Neural cell (in vitro differentiated cells): ENCODE measurements at regions not wholly inside any gene's neighbourhood (a gene's known extent, or its start where the extent isn't known, plus 50 kb on each side); places are given as distances from the start of the nearest gene placed in this dataset.

Experiments
- H2AFZ ChIP-seq: fragments of 200-600, 300-800 bp; sonication (generic), shearing (Covaris generic); 2 replicates; pipeline ENCODE4 v1.6.0; 2014; ENCODE audit warnings: low read depth, mild to moderate bottlenecking, antibody characterized with exemption, low read length, moderate library complexity
- H3F3A ChIP-seq: fragments of 200-600 bp; shearing (Covaris generic); 2 replicates; pipeline ENCODE4 v1.6.1; 2016; ENCODE audit warnings: mild to moderate bottlenecking, moderate library complexity, mixed read lengths, antibody characterized with exemption, low read length; ENCODE audit not compliant: insufficient read depth, poor library complexity, severe bottlenecking
- H3K27ac ChIP-seq: fragments of 200-600, 300-800 bp; sonication (generic), shearing (Covaris generic); 2 replicates; pipeline ENCODE4 v1.5.1; 2014; ENCODE audit warnings: mild to moderate bottlenecking, low read length, moderate library complexity
- H3K27me3 ChIP-seq: fragments of 300-800, 200-600 bp; sonication (generic), shearing (Covaris generic); 2 replicates; pipeline ENCODE4 v1.6.0; 2014; ENCODE audit warnings: mild to moderate bottlenecking, low read depth, low read length, moderate library complexity; ENCODE audit not compliant: insufficient read depth
- H3K36me3 ChIP-seq: fragments of 300-800, 200-600 bp; sonication (generic), shearing (Covaris generic); 2 replicates; pipeline ENCODE4 v1.5.1; 2014; ENCODE audit warnings: mild to moderate bottlenecking, antibody characterized with exemption, low read length, moderate library complexity; ENCODE audit not compliant: insufficient read depth
- H3K4me2 ChIP-seq: fragments of 300-800, 200-600 bp; sonication (generic), shearing (Covaris generic); 2 replicates; pipeline ENCODE4 v1.6.0; 2014; ENCODE audit warnings: mild to moderate bottlenecking, low read length
- H3K4me3 ChIP-seq: fragments of 300-800, 200-600 bp; sonication (generic), shearing (Covaris generic); 2 replicates; pipeline ENCODE4 v1.5.1; 2014; ENCODE audit warnings: mild to moderate bottlenecking, low read length, moderate library complexity
- H3K79me2 ChIP-seq: fragments of 200-600 bp; shearing (Covaris generic); replicated peaks from 2 replicates; pipeline ENCODE4 v1.6.0; 2014; ENCODE audit warnings: mild to moderate bottlenecking, low read length, moderate library complexity; ENCODE audit not compliant: insufficient read depth
- H3K9ac ChIP-seq: fragments of 300-800, 200-600 bp; sonication (generic), shearing (Covaris generic); 2 replicates; pipeline ENCODE4 v1.6.1; 2016; ENCODE audit warnings: mild to moderate bottlenecking, low read length, mixed read lengths
- H3K9me2 ChIP-seq: fragments of 200-600 bp; shearing (Covaris generic); 2 replicates; pipeline ENCODE4 v1.6.1; 2016; ENCODE audit warnings: mild to moderate bottlenecking, low read length, mixed read lengths; ENCODE audit not compliant: insufficient read depth
- H3K9me3 ChIP-seq: fragments of 200-600, 300-800 bp; sonication (generic), shearing (Covaris generic); 2 replicates; pipeline ENCODE4 v1.6.1; 2016; ENCODE audit warnings: mild to moderate bottlenecking, mixed run types, low read length, moderate library complexity, mixed read lengths
- H4K20me1 ChIP-seq: fragments of 200-600 bp; shearing (Covaris generic); 2 replicates; pipeline ENCODE4 v1.6.1; 2016; ENCODE audit warnings: mild to moderate bottlenecking, mixed run types; ENCODE audit not compliant: insufficient read depth
- CTCF ChIP-seq: fragments of 450-650 bp; IDR thresholded peaks from 2 replicates; pipeline ENCODE4 v1.5.1; 2014; ENCODE audit warnings: antibody characterized with exemption, mild to moderate bottlenecking, moderate library complexity; ENCODE audit not compliant: poor library complexity, severe bottlenecking
- EP300 ChIP-seq: fragments of 450-650 bp; conservative IDR thresholded peaks from 2 replicates; pipeline ENCODE4 v1.6.1; 2014; ENCODE audit warnings: antibody characterized with exemption, mild to moderate bottlenecking, moderate library complexity; ENCODE audit not compliant: poor library complexity, severe bottlenecking
- EZH2 ChIP-seq: fragments of 200-600, 300-800 bp; shearing (Covaris generic), sonication (generic); IDR thresholded peaks from 2 replicates; pipeline ENCODE4 v1.6.1; 2014; ENCODE audit warnings: antibody characterized with exemption, low read length, borderline replicate concordance, mild to moderate bottlenecking; ENCODE audit not compliant: insufficient read depth, poor library complexity, severe bottlenecking
- MXI1 ChIP-seq: fragments of 450-650 bp; conservative IDR thresholded peaks from 2 replicates; pipeline ENCODE4 v1.6.1; 2014; ENCODE audit warnings: antibody characterized with exemption, mild to moderate bottlenecking; ENCODE audit not compliant: poor library complexity, severe bottlenecking
- POLR2AphosphoS5 ChIP-seq: IDR thresholded peaks from 2 replicates; pipeline ENCODE4 v1.6.1; 2012
- RAD21 ChIP-seq: fragments of 450-650 bp; conservative IDR thresholded peaks from 2 replicates; pipeline ENCODE4 v1.6.1; 2014; ENCODE audit warnings: antibody characterized with exemption, mild to moderate bottlenecking, moderate library complexity
- REST ChIP-seq: IDR thresholded peaks from 2 replicates; pipeline ENCODE4 v1.6.1; 2012; ENCODE audit warnings: borderline replicate concordance
- SMC3 ChIP-seq: fragments of 450-650 bp; conservative IDR thresholded peaks from 2 replicates; pipeline ENCODE4 v1.6.1; 2014; ENCODE audit warnings: antibody characterized with exemption, mild to moderate bottlenecking, moderate library complexity; ENCODE audit not compliant: poor library complexity
- TAF1 ChIP-seq: IDR thresholded peaks from 2 replicates; pipeline ENCODE4 v1.6.1; 2012; ENCODE audit warnings: low read depth

- Histone ChIP-seq H3K9me2 (no peaks in the 10 kb centered on the region), H3K4me2 (no peak overlapping the region), H3K27ac (no peak overlapping the region), H3K79me2 (no peaks in the 10 kb centered on the region), H3F3A (no peaks in the 10 kb centered on the region), H3K4me3 (no peak overlapping the region), H3K9ac (no peak overlapping the region), H4K20me1 (no peaks in the 10 kb centered on the region), H3K36me3 (no peaks in the 10 kb centered on the region), H2AFZ (no peak overlapping the region), H3K9me3 (no peaks in the 10 kb centered on the region), H3K27me3 (no peaks in the 10 kb centered on the region)
- no peak for TF ChIP-seq CTCF
- no peak for TF ChIP-seq SMC3
- no peak for TF ChIP-seq EP300
- no peak for TF ChIP-seq POLR2AphosphoS5
- no peak for TF ChIP-seq MXI1
- no peak for TF ChIP-seq REST
- no peak for TF ChIP-seq TAF1
- no peak for TF ChIP-seq RAD21
Measured at GRCh38 chr3:36142746-36143145, 237.6 kb upstream of the STAC start.

GRCh38 chr3:36146404-36146803, 233.9 kb upstream of the STAC start:
- Histone ChIP-seq H3K9ac (no peak overlapping the region), H3K4me2 (no peak overlapping the region), H4K20me1 (no peaks in the 10 kb centered on the region), H2AFZ (no peak overlapping the region), H3K4me3 (no peak overlapping the region), H3K36me3 (no peaks in the 10 kb centered on the region), H3K27ac (no peak overlapping the region), H3K27me3 (no peaks in the 10 kb centered on the region), H3K9me3 (no peaks in the 10 kb centered on the region), H3K9me2 (no peaks in the 10 kb centered on the region), H3K79me2 (no peaks in the 10 kb centered on the region), H3F3A (no peaks in the 10 kb centered on the region)
- TF ChIP-seq POLR2AphosphoS5 (no peak), CTCF (no peak), MXI1 (no peak), EZH2 (no peak), TAF1 (no peak), EP300 (no peak), SMC3 (no peak), REST (no peak), RAD21 (no peak)
